ENCODE measurements at regions not wholly inside any gene's neighbourhood (a gene's known extent, or its start where the extent isn't known, plus 50 kb on each side); places are given as distances from the start of the nearest gene placed in this dataset.

- dilution Hi-C loops (cut with MboI; ENCODE audit: extremely low pct_ligation_motif_present, low sequenced_read_pairs) = no loop called here
- TF ChIP-seq CTCF (optimal IDR thresholded peaks at IDR 0.05 in 1 of 3, IDR thresholded peaks at IDR 0.05 in 1 of 3, conservative IDR thresholded peaks at IDR 0.05 in 1 of 3; ENCODE audit: extremely low read depth in 1 of 3, insufficient read depth in 2 of 3, low read length in 3 of 3) = no peak
- no peak for TF ChIP-seq EZH2 (IDR thresholded peaks at IDR 0.05; ENCODE audit: low read length)
- H3K9me1 ChIP-seq (ENCODE audit: control insufficient read depth, extremely low read depth, insufficient read depth, low read length) = no peaks in the 10 kb centered on the region
- FAIRE-seq = no peak
- no peaks in the 10 kb centered on the region for H3K9me3 ChIP-seq (ENCODE audit: control insufficient read depth, low read depth, low read length)
- no peak for DNase-seq (ENCODE audit: low read depth, low spot score)
- no peaks in the 10 kb centered on the region for H3K27me3 ChIP-seq (ENCODE audit: control insufficient read depth, extremely low read depth, insufficient read depth, low read length)
- no peaks in the 10 kb centered on the region for H3K36me3 ChIP-seq (ENCODE audit: control insufficient read depth in 2 of 2, extremely low read depth in 1 of 2, insufficient read depth in 2 of 2, low read length in 2 of 2)
- no peak overlapping the region for H3K4me2 ChIP-seq (ENCODE audit: control insufficient read depth, extremely low read depth, insufficient read depth, low read depth, low read length)
- H3K27ac ChIP-seq (ENCODE audit: control insufficient read depth, insufficient read depth, low read length) = no peak overlapping the region
- H4K20me1 ChIP-seq (ENCODE audit: control insufficient read depth, extremely low read depth, insufficient read depth, low read length) = no peaks in the 10 kb centered on the region
- H3K4me3 ChIP-seq (ENCODE audit: control insufficient read depth in 2 of 3, extremely low read depth in 1 of 3, insufficient read depth in 2 of 3, low read depth in 1 of 3, low read length in 3 of 3) = no peak overlapping the region
- H2AFZ ChIP-seq (ENCODE audit: control insufficient read depth, low read length) = no peak overlapping the region
- H3K4me1 ChIP-seq (ENCODE audit: control insufficient read depth, extremely low read depth, insufficient read depth, low read length) = peaks cover 7% of the 10 kb centered on the region
- H3K79me2 ChIP-seq (ENCODE audit: control insufficient read depth, insufficient read depth, low read length) = no peaks in the 10 kb centered on the region
- no peak overlapping the region for H3K9ac ChIP-seq (ENCODE audit: control insufficient read depth, extremely low read depth, insufficient read depth, low read length)
Measured at GRCh38 chr12:98402671-98403070, 112.7 kb upstream of the TMPO start.

DNA sequence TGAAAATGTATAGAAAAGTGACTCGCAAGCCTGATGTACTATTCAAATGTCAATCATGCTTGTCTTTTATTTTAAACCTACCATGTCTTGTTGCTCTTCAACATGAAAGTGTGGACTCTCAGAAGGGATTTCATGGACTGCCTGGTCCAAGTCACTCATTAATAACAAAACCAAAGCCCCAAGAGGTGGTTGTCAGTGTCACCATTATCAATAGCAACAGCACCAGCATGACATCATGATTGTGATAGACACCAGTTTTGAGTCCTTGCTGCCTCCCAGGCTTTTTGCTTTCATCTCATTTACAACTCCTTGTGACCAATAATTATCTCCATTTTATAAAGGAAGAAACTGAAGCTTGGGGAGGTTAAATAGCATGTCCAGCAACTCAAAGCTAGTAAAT lies 112.0 kb upstream of the TMPO start:
- dilution Hi-C loops (cut with MboI; ENCODE audit: extremely low pct_ligation_motif_present, low sequenced_read_pairs) = no loop called here
- Histone ChIP-seq H3K4me2 (ENCODE audit: control insufficient read depth, extremely low read depth, insufficient read depth, low read depth, low read length) (no peak overlapping the region), H3K79me2 (ENCODE audit: control insufficient read depth, insufficient read depth, low read length) (no peaks in the 10 kb centered on the region), H4K20me1 (ENCODE audit: control insufficient read depth, extremely low read depth, insufficient read depth, low read length) (no peaks in the 10 kb centered on the region), H3K36me3 (ENCODE audit: control insufficient read depth in 2 of 2, extremely low read depth in 1 of 2, insufficient read depth in 2 of 2, low read length in 2 of 2) (no peaks in the 10 kb centered on the region), H3K27me3 (ENCODE audit: control insufficient read depth, extremely low read depth, insufficient read depth, low read length) (no peaks in the 10 kb centered on the region), H3K9ac (ENCODE audit: control insufficient read depth, extremely low read depth, insufficient read depth, low read length) (no peak overlapping the region), H3K4me3 (ENCODE audit: control insufficient read depth in 2 of 3, extremely low read depth in 1 of 3, insufficient read depth in 2 of 3, low read depth in 1 of 3, low read length in 3 of 3) (no peak overlapping the region), H3K9me1 (ENCODE audit: control insufficient read depth, extremely low read depth, insufficient read depth, low read length) (no peaks in the 10 kb centered on the region), H2AFZ (ENCODE audit: control insufficient read depth, low read length) (no peak overlapping the region), H3K27ac (ENCODE audit: control insufficient read depth, insufficient read depth, low read length) (no peak overlapping the region), H3K4me1 (ENCODE audit: control insufficient read depth, extremely low read depth, insufficient read depth, low read length) (peaks cover 7% of the 10 kb centered on the region), H3K9me3 (ENCODE audit: control insufficient read depth, low read depth, low read length) (no peaks in the 10 kb centered on the region)
- DNase-seq (ENCODE audit: low read depth, low spot score) (no peak), FAIRE-seq (no peak)
- TF ChIP-seq EZH2 (IDR thresholded peaks at IDR 0.05; ENCODE audit: low read length) (no peak), CTCF (optimal IDR thresholded peaks at IDR 0.05 in 1 of 3, IDR thresholded peaks at IDR 0.05 in 1 of 3, conservative IDR thresholded peaks at IDR 0.05 in 1 of 3; ENCODE audit: extremely low read depth in 1 of 3, insufficient read depth in 2 of 3, low read length in 3 of 3) (no peak)

Data from keratinocyte (primary cell).